ENCODE measurements at regions not wholly inside any gene's neighbourhood (a gene's known extent, or its start where the extent isn't known, plus 50 kb on each side); places are given as distances from the start of the nearest gene placed in this dataset.

- no peak for TF ChIP-seq CTCF (IDR thresholded peaks at IDR 0.05)
- H3K27ac Mint-ChIP-seq: no peak overlapping the region
- H3K4me3 Mint-ChIP-seq: no peak overlapping the region
- DNase-seq: no peak
- peaks cover 8% of the 10 kb centered on the region for H3K36me3 Mint-ChIP-seq (ENCODE audit: low read depth)
- H3K4me1 Mint-ChIP-seq: peaks cover 21% of the 10 kb centered on the region
- H3K27me3 Mint-ChIP-seq (ENCODE audit: low read depth, poor library complexity): peaks cover 5% of the 10 kb centered on the region
- no peaks in the 10 kb centered on the region for H3K9me3 Mint-ChIP-seq
Observed at GRCh38 chr2:217366266-217366895, 506.5 kb upstream of the TNP1 start.

- peaks cover 8% of the 10 kb centered on the region for H3K36me3 Mint-ChIP-seq (ENCODE audit: low read depth)
- H3K27ac Mint-ChIP-seq: no peak overlapping the region
- H3K27me3 Mint-ChIP-seq (ENCODE audit: low read depth, poor library complexity): peaks cover 5% of the 10 kb centered on the region
- DNase-seq: no peak
- TF ChIP-seq CTCF (IDR thresholded peaks at IDR 0.05): no peak
- no peak overlapping the region for H3K4me3 Mint-ChIP-seq
- H3K9me3 Mint-ChIP-seq: no peaks in the 10 kb centered on the region
- peaks cover 28% of the 10 kb centered on the region for H3K4me1 Mint-ChIP-seq
Observed at GRCh38 chr2:217365656-217366055, 505.8 kb upstream of the TNP1 start.

GRCh38 chr2:217364224-217364623, 504.4 kb upstream of the TNP1 start:
- Mint-ChIP-seq H3K9me3 (no peaks in the 10 kb centered on the region), H3K4me3 (no peak overlapping the region)
- no peak for TF ChIP-seq CTCF (IDR thresholded peaks at IDR 0.05)

GRCh38 chr2:217363470-217363869, 503.6 kb upstream of the TNP1 start:
- no peaks in the 10 kb centered on the region for H3K9me3 Mint-ChIP-seq
- H3K36me3 Mint-ChIP-seq (ENCODE audit: low read depth): peaks cover 8% of the 10 kb centered on the region
- peaks cover 25% of the 10 kb centered on the region for H3K4me1 Mint-ChIP-seq
- H3K4me3 Mint-ChIP-seq: no peak overlapping the region
- DNase-seq: no peak
- peaks cover 9% of the 10 kb centered on the region for H3K27me3 Mint-ChIP-seq (ENCODE audit: low read depth, poor library complexity)
- no peak for TF ChIP-seq CTCF (IDR thresholded peaks at IDR 0.05)
- no peak overlapping the region for H3K27ac Mint-ChIP-seq

More at GRCh38 chr2:217364224-217364623, 504.4 kb upstream of the TNP1 start:
- peaks cover 32% of the 10 kb centered on the region for H3K4me1 Mint-ChIP-seq
- peak overlapping the region; percentile 38 for H3K27ac Mint-ChIP-seq
- DNase-seq: no peak
- H3K36me3 Mint-ChIP-seq (ENCODE audit: low read depth): peaks cover 8% of the 10 kb centered on the region
- H3K27me3 Mint-ChIP-seq (ENCODE audit: low read depth, poor library complexity): peaks cover 11% of the 10 kb centered on the region

GRCh38 chr2:217362710-217363109, 502.8 kb upstream of the TNP1 start:
- Mint-ChIP-seq H3K27me3 (ENCODE audit: low read depth, poor library complexity) (peaks cover 13% of the 10 kb centered on the region), H3K4me1 (peaks cover 24% of the 10 kb centered on the region), H3K9me3 (no peaks in the 10 kb centered on the region), H3K36me3 (ENCODE audit: low read depth) (peaks cover 8% of the 10 kb centered on the region), H3K27ac (no peak overlapping the region), H3K4me3 (no peak overlapping the region)
- DNase-seq: no peak
- no peak for TF ChIP-seq CTCF (IDR thresholded peaks at IDR 0.05)

- no peaks in the 10 kb centered on the region for H3K9me3 Mint-ChIP-seq
- TF ChIP-seq CTCF (IDR thresholded peaks at IDR 0.05): no peak
- H3K27ac Mint-ChIP-seq: no peak overlapping the region
- H3K36me3 Mint-ChIP-seq (ENCODE audit: low read depth): peaks cover 8% of the 10 kb centered on the region
- peaks cover 24% of the 10 kb centered on the region for H3K4me1 Mint-ChIP-seq
- DNase-seq: no peak
- peaks cover 15% of the 10 kb centered on the region for H3K27me3 Mint-ChIP-seq (ENCODE audit: low read depth, poor library complexity)
- H3K4me3 Mint-ChIP-seq: no peak overlapping the region
Observed at GRCh38 chr2:217362286-217362685, 502.4 kb upstream of the TNP1 start.

Measured in nephron progenitor cell (in vitro differentiated cells).